HCT116 (cell line): ENCODE measurements at regions not wholly inside any gene's neighbourhood (a gene's known extent, or its start where the extent isn't known, plus 50 kb on each side); places are given as distances from the start of the nearest gene placed in this dataset.

Source experiments
- ATAC-seq: fragments of 200-7000 bp; cut with Tn5 transposase; 2 replicates; pipeline ENCODE4 v1.9.1; 2020; ENCODE audit warnings: mild to moderate bottlenecking, moderate library complexity
- BruUV-seq: library from RNA; stranded (reverse); fragments of 400-500 nt; replicated peaks from 2 replicates; lab custom pipeline; 2021; lab: Mats Ljungman, UMichigan
- CTCF ChIA-PET: fragments of 300-600 bp; sonication (Branson Sonifier 250); formaldehyde crosslinking; loops from one replicate; lab custom pipeline; 2021; ENCODE audit warnings: antibody characterized with exemption; lab: Charles Lee
- POLR2A ChIA-PET: fragments of 300-600, 350-600 bp; sonication (Branson Sonifier 250); formaldehyde crosslinking; loops from one replicate; lab custom pipeline; 2021; ENCODE audit warnings: antibody characterized with exemption; lab: Charles Lee
- RAD21 ChIA-PET, 2 experiments: fragments of 300-600 bp; sonication (Branson Sonifier 250); formaldehyde crosslinking; loops; one replicate each; lab custom pipeline; 2023; ENCODE audit warnings: low total read pairs in 2 of 2; ENCODE audit not compliant: uncharacterized antibody in 2 of 2, unreplicated experiment in 2 of 2, low non-redundant PET in 1 of 2; lab: Charles Lee
- DNase-seq: peaks from one replicate; pipeline ENCODE4 v3.0.0-alpha.2; 2010; ENCODE audit warnings: low read depth, low spot score
- H2AFZ ChIP-seq: fragments of 200-600 bp; shearing (Covaris generic), sonication (generic); 2 replicates; pipeline ENCODE4 v1.6.1; 2017; ENCODE audit warnings: low read depth, mixed run types, mixed read lengths, antibody characterized with exemption, low read length; ENCODE audit not compliant: poor library complexity, severe bottlenecking
- H3K27ac ChIP-seq: 2 replicates; pipeline ENCODE4 v1.5.1; 2012; ENCODE audit warnings: low read depth, low read length
- H3K27me3 ChIP-seq: fragments of 200-600 bp; sonication (generic); 2 replicates; pipeline ENCODE4 v1.6.1; 2016; ENCODE audit warnings: mixed run types, low read length, mixed read lengths; ENCODE audit not compliant: insufficient read depth
- H3K36me3 ChIP-seq, 2 experiments: fragments of 200-500 bp in 1 of 2; fragments of 200-600 bp in 1 of 2; sonication (Bioruptor generic) in 1 of 2; sonication (generic) in 1 of 2; 2 replicates each; pipeline versions ENCODE4 v1.5.1 to v1.6.1; 2014 to 2016; ENCODE audit warnings: low read length in 2 of 2, inconsistent platforms in 1 of 2, mixed read lengths in 1 of 2, mixed run types in 1 of 2; ENCODE audit not compliant: insufficient read depth in 2 of 2, control insufficient read depth in 1 of 2
- H3K4me1 ChIP-seq, 2 experiments: fragments of 200-600 bp in 1 of 2; sonication (generic) in 1 of 2; 2 replicates each; pipeline versions ENCODE4 v1.5.1 to v1.6.1; 2012 to 2017; ENCODE audit warnings: low read length in 2 of 2, inconsistent platforms in 1 of 2, mild to moderate bottlenecking in 1 of 2, mixed read lengths in 1 of 2, mixed run types in 1 of 2, moderate library complexity in 1 of 2; ENCODE audit not compliant: insufficient read depth in 2 of 2, control insufficient read depth in 1 of 2
- H3K4me2 ChIP-seq: fragments of 200-600 bp; sonication (generic); 2 replicates; pipeline ENCODE4 v1.6.1; 2017; ENCODE audit warnings: mixed run types, low read length, mixed read lengths
- H3K4me3 ChIP-seq, 2 experiments: fragments of 200-600 bp in 1 of 2; sonication (generic) in 1 of 2; replicated peaks in 1 of 2; 2 replicates each; pipeline ENCODE4 v1.5.1; 2011 to 2016; ENCODE audit warnings: low read length in 2 of 2, control low read depth in 1 of 2, low read depth in 1 of 2, mild to moderate bottlenecking in 1 of 2, mixed read lengths in 1 of 2, mixed run types in 1 of 2
- H3K79me2 ChIP-seq: fragments of 200-600 bp; sonication (generic); 2 replicates; pipeline ENCODE4 v1.6.1; 2017; ENCODE audit warnings: mild to moderate bottlenecking, mixed run types, low read length, moderate library complexity, mixed read lengths; ENCODE audit not compliant: insufficient read depth
- H3K9ac ChIP-seq: fragments of 200-600 bp; sonication (generic); 2 replicates; pipeline ENCODE4 v1.6.1; 2016; ENCODE audit warnings: low read length, mixed read lengths
- H3K9me2 ChIP-seq: fragments of 200-600 bp; sonication (generic), shearing (Covaris generic); 2 replicates; pipeline ENCODE4 v1.6.1; 2017; ENCODE audit warnings: mixed run types, mild to moderate bottlenecking, moderate library complexity; ENCODE audit not compliant: insufficient read depth
- H3K9me3 ChIP-seq, 2 experiments: fragments of 200-500 bp in 1 of 2; fragments of 200-600 bp in 1 of 2; sonication (Bioruptor generic) in 1 of 2; sonication (generic) in 1 of 2; 2 replicates each; pipeline ENCODE4 v1.6.1; 2014 to 2017; ENCODE audit warnings: low read length in 2 of 2, mixed read lengths in 2 of 2, inconsistent platforms in 1 of 2, low read depth in 1 of 2, mild to moderate bottlenecking in 1 of 2, mixed run types in 1 of 2, moderate library complexity in 1 of 2; ENCODE audit not compliant: control insufficient read depth in 1 of 2, insufficient read depth in 1 of 2
- H4K20me1 ChIP-seq: fragments of 200-600 bp; sonication (generic), shearing (Covaris generic); 2 replicates; pipeline ENCODE4 v1.6.1; 2017; ENCODE audit warnings: mixed run types, mild to moderate bottlenecking, moderate library complexity; ENCODE audit not compliant: insufficient read depth
- CBX3 ChIP-seq: IDR thresholded peaks from 2 replicates; pipeline ENCODE4 v1.6.1; 2012; ENCODE audit warnings: low read depth
- EGR1 ChIP-seq: IDR thresholded peaks from 2 replicates; pipeline ENCODE4 v1.6.1; 2012; ENCODE audit warnings: low read depth
- JUND ChIP-seq: IDR thresholded peaks from 2 replicates; pipeline ENCODE4 v1.6.1; 2012
- POLR2AphosphoS5 ChIP-seq: IDR thresholded peaks from 2 replicates; pipeline ENCODE4 v1.6.1; 2011; ENCODE audit warnings: mild to moderate bottlenecking, low read depth, low read length, moderate library complexity
- RAD21 ChIP-seq: IDR thresholded peaks from 2 replicates; pipeline ENCODE4 v1.6.1; 2012; ENCODE audit warnings: low read depth, mild to moderate bottlenecking
- TCF7L2 ChIP-seq: IDR thresholded peaks from 2 replicates; pipeline ENCODE4 v1.7.0; 2011; ENCODE audit warnings: borderline replicate concordance, inconsistent platforms; ENCODE audit not compliant: insufficient read depth, insufficient read length; ENCODE audit errors: extremely low read depth
- ZNF274 ChIP-seq: fragments of 200-500 bp; sonication (Bioruptor generic); IDR thresholded peaks from 2 replicates; pipeline ENCODE4 v1.6.1; 2014; ENCODE audit warnings: mild to moderate bottlenecking, low read depth, low read length, inconsistent platforms
- intact Hi-C: fragments of 100-400 bp; cut with micrococcal nuclease; formaldehyde crosslinking; loops from 2 replicates; pipeline ENCODE4 v1.10.0; 2022
- TF ChIP-seq, protein P1 (sequence below): IDR thresholded peaks from 2 replicates; pipeline ENCODE4 v1.6.1; 2011; ENCODE audit warnings: mild to moderate bottlenecking, low read length, moderate library complexity; ENCODE audit not compliant: insufficient replicate concordance; ENCODE audit errors: extremely low read depth
- TF ChIP-seq, protein P2 (sequence below): IDR thresholded peaks from 2 replicates; pipeline ENCODE4 v1.6.1; 2012; ENCODE audit warnings: low read depth
- TF ChIP-seq, protein P3 (sequence below): IDR thresholded peaks from 2 replicates; pipeline ENCODE4 v1.6.1; 2012

GRCh38 chrX:149346306-149346705, 158.8 kb downstream of the IDS start:
- ChIA-PET POLR2A (no interaction called here), RAD21 (no interaction called here), CTCF (no interaction called here)
- DNase-seq = no peak
- H3K4me3 ChIP-seq = no peak overlapping the region
- H3K79me2 ChIP-seq = no peaks in the 10 kb centered on the region
- no TSS peak for BruUV-seq
- no peak overlapping the region for H2AFZ ChIP-seq
- no peaks in the 10 kb centered on the region for H3K27me3 ChIP-seq
- no peak overlapping the region for H3K9ac ChIP-seq
- H4K20me1 ChIP-seq = no peaks in the 10 kb centered on the region
- ATAC-seq = no peak
- no peaks in the 10 kb centered on the region for H3K9me3 ChIP-seq
- H3K4me2 ChIP-seq = no peak overlapping the region
- H3K4me1 ChIP-seq = no peaks in the 10 kb centered on the region
- no peaks in the 10 kb centered on the region for H3K36me3 ChIP-seq
- TF ChIP-seq EGR1 = no peak
- TF ChIP-seq, protein P1, sequence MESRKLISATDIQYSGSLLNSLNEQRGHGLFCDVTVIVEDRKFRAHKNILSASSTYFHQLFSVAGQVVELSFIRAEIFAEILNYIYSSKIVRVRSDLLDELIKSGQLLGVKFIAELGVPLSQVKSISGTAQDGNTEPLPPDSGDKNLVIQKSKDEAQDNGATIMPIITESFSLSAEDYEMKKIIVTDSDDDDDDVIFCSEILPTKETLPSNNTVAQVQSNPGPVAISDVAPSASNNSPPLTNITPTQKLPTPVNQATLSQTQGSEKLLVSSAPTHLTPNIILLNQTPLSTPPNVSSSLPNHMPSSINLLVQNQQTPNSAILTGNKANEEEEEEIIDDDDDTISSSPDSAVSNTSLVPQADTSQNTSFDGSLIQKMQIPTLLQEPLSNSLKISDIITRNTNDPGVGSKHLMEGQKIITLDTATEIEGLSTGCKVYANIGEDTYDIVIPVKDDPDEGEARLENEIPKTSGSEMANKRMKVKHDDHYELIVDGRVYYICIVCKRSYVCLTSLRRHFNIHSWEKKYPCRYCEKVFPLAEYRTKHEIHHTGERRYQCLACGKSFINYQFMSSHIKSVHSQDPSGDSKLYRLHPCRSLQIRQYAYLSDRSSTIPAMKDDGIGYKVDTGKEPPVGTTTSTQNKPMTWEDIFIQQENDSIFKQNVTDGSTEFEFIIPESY = no peak
- TF ChIP-seq RAD21 = no peak
- no peak for TF ChIP-seq CBX3
- no peak for TF ChIP-seq JUND
- TF ChIP-seq, protein P2, sequence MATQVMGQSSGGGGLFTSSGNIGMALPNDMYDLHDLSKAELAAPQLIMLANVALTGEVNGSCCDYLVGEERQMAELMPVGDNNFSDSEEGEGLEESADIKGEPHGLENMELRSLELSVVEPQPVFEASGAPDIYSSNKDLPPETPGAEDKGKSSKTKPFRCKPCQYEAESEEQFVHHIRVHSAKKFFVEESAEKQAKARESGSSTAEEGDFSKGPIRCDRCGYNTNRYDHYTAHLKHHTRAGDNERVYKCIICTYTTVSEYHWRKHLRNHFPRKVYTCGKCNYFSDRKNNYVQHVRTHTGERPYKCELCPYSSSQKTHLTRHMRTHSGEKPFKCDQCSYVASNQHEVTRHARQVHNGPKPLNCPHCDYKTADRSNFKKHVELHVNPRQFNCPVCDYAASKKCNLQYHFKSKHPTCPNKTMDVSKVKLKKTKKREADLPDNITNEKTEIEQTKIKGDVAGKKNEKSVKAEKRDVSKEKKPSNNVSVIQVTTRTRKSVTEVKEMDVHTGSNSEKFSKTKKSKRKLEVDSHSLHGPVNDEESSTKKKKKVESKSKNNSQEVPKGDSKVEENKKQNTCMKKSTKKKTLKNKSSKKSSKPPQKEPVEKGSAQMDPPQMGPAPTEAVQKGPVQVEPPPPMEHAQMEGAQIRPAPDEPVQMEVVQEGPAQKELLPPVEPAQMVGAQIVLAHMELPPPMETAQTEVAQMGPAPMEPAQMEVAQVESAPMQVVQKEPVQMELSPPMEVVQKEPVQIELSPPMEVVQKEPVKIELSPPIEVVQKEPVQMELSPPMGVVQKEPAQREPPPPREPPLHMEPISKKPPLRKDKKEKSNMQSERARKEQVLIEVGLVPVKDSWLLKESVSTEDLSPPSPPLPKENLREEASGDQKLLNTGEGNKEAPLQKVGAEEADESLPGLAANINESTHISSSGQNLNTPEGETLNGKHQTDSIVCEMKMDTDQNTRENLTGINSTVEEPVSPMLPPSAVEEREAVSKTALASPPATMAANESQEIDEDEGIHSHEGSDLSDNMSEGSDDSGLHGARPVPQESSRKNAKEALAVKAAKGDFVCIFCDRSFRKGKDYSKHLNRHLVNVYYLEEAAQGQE = no peak
- TF ChIP-seq TCF7L2 = no peak
- no peak for TF ChIP-seq ZNF274
- TF ChIP-seq POLR2AphosphoS5 = no peak
- TF ChIP-seq, protein P3, sequence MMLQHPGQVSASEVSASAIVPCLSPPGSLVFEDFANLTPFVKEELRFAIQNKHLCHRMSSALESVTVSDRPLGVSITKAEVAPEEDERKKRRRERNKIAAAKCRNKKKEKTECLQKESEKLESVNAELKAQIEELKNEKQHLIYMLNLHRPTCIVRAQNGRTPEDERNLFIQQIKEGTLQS = no peak
- intact Hi-C loops = no loop called here
- no peak overlapping the region for H3K27ac ChIP-seq
- H3K9me2 ChIP-seq = no peaks in the 10 kb centered on the region
